Parathyroid adenoma (tissue), 2 donors: ENCODE measurements at regions not wholly inside any gene's neighbourhood (a gene's known extent, or its start where the extent isn't known, plus 50 kb on each side); places are given as distances from the start of the nearest gene placed in this dataset.
A peak's percentile ranks its signal among the peaks of the same experiment; 100 is the strongest.

ENCODE experiments used
- H2AFZ ChIP-seq: fragments of 300-600 bp; sonication (generic); one replicate; pipeline ENCODE4 v1.7.0; 2017; ENCODE audit warnings: antibody characterized with exemption, mild to moderate bottlenecking
- H3K27ac ChIP-seq: fragments of 300-600 bp; sonication (generic); one replicate; pipeline ENCODE4 v1.7.0; 2017
- H3K27me3 ChIP-seq: fragments of 300-600 bp; sonication (generic); one replicate; pipeline ENCODE4 v1.7.0; 2017; ENCODE audit warnings: low read length; ENCODE audit not compliant: control insufficient read depth, insufficient read depth
- H3K36me3 ChIP-seq: fragments of 300-600 bp; sonication (generic); one replicate; pipeline ENCODE4 v1.7.0; 2017; ENCODE audit warnings: low read length; ENCODE audit not compliant: control insufficient read depth, insufficient read depth
- H3K4me1 ChIP-seq: fragments of 300-600 bp; sonication (generic); one replicate; pipeline ENCODE4 v1.7.0; 2017; ENCODE audit warnings: control low read depth
- H3K4me2 ChIP-seq: fragments of 300-600 bp; sonication (generic); one replicate; pipeline ENCODE4 v1.7.0; 2017; ENCODE audit warnings: low read length
- H3K4me3 ChIP-seq: fragments of 300-600 bp; sonication (generic); one replicate; pipeline ENCODE4 v1.7.0; 2017; ENCODE audit warnings: low read depth, low read length
- H3K79me2 ChIP-seq: fragments of 300-600 bp; sonication (generic); one replicate; pipeline ENCODE4 v1.7.0; 2017; ENCODE audit warnings: control low read depth
- H3K9ac ChIP-seq: fragments of 300-600 bp; sonication (generic); one replicate; pipeline ENCODE4 v1.7.0; 2017; ENCODE audit warnings: mild to moderate bottlenecking
- H3K9me3 ChIP-seq: fragments of 300-600 bp; sonication (generic); one replicate; pipeline ENCODE4 v1.7.0; 2017; ENCODE audit warnings: low read length; ENCODE audit not compliant: control insufficient read depth
- TF ChIP-seq, protein P1 (sequence below): fragments of 300-600 bp; sonication (generic); IDR thresholded peaks from one replicate; pipeline ENCODE4 v1.7.0; 2017; ENCODE audit warnings: antibody characterized with exemption, mild to moderate bottlenecking
- donor health status: primary hyperparathyroidism.

DNA sequence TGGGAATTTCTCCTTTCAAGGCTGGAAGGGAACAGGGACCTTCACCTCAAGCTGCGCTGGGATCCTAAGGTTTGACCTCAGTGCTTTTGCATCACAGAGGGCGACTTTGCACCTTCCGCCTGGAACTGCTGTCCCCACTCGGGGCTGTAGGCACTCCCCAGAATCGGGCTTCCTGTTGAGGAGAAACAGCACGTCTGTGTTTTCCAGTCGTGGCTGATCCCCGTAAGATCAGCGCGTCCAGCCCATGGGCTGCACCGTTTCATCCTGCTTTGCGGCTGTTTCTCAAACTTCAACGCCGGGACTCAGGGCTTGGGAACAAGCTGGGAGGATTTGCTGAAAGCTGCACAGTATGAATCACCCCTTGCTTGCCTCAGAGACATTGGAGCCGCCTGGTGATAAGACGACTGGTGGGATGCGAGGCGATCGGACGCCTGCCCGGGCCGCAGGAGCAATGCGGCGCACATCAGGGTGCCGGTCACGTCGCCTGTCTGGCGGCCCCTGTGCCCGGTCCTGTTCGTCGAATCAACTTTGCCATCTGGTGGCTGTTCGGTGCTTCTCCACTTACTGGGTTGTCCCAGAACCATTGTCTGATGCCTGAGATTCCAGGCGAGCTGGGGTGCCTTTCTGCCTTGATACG is 53.6 kb upstream of the FRMD1 start:
- no peaks in the 10 kb centered on the region for H3K36me3 ChIP-seq
- TF ChIP-seq, protein P1, sequence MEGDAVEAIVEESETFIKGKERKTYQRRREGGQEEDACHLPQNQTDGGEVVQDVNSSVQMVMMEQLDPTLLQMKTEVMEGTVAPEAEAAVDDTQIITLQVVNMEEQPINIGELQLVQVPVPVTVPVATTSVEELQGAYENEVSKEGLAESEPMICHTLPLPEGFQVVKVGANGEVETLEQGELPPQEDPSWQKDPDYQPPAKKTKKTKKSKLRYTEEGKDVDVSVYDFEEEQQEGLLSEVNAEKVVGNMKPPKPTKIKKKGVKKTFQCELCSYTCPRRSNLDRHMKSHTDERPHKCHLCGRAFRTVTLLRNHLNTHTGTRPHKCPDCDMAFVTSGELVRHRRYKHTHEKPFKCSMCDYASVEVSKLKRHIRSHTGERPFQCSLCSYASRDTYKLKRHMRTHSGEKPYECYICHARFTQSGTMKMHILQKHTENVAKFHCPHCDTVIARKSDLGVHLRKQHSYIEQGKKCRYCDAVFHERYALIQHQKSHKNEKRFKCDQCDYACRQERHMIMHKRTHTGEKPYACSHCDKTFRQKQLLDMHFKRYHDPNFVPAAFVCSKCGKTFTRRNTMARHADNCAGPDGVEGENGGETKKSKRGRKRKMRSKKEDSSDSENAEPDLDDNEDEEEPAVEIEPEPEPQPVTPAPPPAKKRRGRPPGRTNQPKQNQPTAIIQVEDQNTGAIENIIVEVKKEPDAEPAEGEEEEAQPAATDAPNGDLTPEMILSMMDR: peak; percentile 35
- H3K4me1 ChIP-seq: no peaks in the 10 kb centered on the region
- no peaks in the 10 kb centered on the region for H3K27me3 ChIP-seq
- H3K27ac ChIP-seq: no peak overlapping the region
- H3K4me3 ChIP-seq: no peak overlapping the region
- no peaks in the 10 kb centered on the region for H3K9me3 ChIP-seq
- H3K9ac ChIP-seq: no peak overlapping the region
- no peaks in the 10 kb centered on the region for H3K79me2 ChIP-seq
- no peak overlapping the region for H3K4me2 ChIP-seq
- H2AFZ ChIP-seq: peak overlapping the region; percentile 50

DNA sequence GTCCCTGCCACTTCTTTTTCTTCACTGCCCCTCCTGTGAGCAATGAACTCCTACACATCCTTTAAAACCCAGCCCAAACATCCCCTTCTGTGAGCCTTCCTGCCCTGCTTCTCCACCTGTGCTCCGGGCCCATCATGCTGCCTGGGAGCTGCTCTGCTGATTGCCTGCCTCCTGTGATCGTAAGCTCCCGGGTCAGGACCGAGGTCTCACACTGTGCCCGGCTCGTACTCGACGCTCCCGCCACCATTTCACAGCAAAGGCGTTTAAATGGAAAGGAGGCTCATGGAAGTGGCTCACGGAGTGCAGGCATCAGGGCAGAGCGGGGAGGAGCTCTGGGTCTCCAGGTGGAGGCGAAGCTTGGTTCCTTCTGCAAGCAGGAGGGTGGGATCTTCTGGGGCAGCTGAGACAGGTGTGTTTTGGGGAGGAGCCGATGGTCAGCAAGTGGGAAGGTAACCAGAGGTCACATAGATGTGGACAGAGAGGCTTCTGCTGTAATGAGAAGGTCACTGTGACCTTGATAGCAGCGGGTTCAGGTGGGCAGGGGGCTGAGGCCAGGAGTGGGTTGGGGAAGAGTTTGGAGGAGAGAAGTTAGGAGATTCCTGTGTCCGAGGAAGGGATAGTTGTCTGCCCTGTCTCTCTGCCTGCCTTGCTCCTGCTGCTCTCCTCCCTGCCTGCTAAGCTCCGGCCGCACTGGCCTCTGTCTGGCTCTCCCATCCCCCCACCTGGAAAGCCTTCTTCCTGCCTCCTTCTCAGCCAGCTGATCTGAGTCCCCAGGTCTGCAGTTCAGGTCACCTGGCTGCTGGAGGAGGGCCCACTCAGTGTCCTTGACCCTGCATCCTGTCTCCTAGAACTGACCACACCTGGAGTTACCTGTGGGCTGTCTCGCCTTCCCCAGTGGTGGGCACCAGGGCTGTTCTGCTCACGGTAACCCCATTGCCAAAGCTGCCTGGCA is 52.7 kb upstream of the FRMD1 start:
- Histone ChIP-seq H3K9me3 (no peaks in the 10 kb centered on the region), H3K79me2 (no peaks in the 10 kb centered on the region), H3K4me2 (no peak overlapping the region), H3K27me3 (no peaks in the 10 kb centered on the region), H3K4me3 (no peak overlapping the region), H3K4me1 (no peaks in the 10 kb centered on the region), H3K9ac (no peak overlapping the region), H3K36me3 (no peaks in the 10 kb centered on the region), H3K27ac (no peak overlapping the region), H2AFZ (peak overlapping the region; percentile 42)
- TF ChIP-seq, protein P1: no peak

DNA sequence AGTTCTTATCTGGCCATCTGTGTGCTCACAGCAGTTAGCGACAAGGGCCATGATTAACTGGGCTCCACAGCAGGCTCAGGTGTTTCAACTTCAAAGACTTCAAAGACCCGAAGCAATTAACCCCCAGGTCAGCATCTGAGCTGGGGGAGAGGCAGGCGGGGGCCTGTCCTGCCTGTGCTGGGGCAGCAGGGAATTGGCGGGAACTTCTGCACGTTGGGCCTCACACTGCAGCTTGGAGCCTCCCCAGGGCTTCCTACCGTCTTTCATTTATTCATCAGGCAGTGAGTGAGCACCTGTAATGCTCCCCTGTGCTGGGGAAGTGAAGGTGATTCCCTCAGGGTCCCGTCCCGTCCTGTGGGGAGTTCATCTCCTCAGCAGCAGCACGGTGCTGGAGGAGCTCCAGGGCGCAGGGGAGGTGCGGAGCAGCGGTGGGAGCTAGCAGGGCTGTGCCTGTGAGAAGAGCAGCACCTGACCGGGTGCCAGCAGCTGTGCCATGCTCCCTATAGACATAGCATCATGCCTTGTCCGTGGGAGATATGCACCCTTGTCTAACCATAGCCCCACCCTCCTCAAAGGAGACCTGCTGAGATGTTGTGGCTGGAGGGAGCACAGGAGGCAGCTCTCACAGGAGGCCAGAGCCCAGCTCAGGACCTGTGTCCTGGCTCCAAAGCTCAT is 51.8 kb upstream of the FRMD1 start:
- no peaks in the 10 kb centered on the region for H3K36me3 ChIP-seq
- H3K4me3 ChIP-seq: no peak overlapping the region
- H3K4me1 ChIP-seq: no peaks in the 10 kb centered on the region
- no peak overlapping the region for H3K27ac ChIP-seq
- no peaks in the 10 kb centered on the region for H3K79me2 ChIP-seq
- no peaks in the 10 kb centered on the region for H3K27me3 ChIP-seq
- H2AFZ ChIP-seq: no peak overlapping the region
- no peaks in the 10 kb centered on the region for H3K9me3 ChIP-seq
- TF ChIP-seq, protein P1: no peak
- H3K9ac ChIP-seq: no peak overlapping the region
- H3K4me2 ChIP-seq: no peak overlapping the region

DNA sequence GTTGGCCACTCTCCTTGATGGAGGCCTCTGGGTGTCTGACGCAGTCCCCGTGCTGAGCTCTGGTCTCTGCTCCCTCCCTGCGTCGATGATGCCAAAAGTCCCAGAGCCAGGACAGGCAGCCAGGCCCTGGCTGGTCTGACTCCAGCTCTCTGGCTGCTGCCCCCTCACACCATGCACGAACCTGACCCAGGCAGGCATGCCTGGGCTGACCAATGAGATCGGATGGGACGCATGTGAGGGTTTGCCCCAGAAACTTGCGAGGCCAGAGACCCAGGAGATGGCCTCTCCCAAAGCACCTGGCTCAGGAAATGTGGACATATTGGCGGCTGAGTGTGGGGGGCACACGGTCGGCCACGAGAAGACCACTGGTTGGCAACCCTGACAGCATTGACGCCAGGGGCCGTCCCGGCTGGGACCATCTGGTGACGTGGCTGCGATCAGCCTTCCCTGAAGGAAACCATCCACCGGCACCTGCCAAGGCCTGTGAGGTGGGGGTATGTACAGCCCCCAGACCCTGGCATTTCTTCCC is 51.2 kb upstream of the FRMD1 start:
- Histone ChIP-seq H2AFZ (no peak overlapping the region), H3K79me2 (no peaks in the 10 kb centered on the region), H3K9me3 (no peaks in the 10 kb centered on the region), H3K36me3 (no peaks in the 10 kb centered on the region), H3K27ac (no peak overlapping the region), H3K27me3 (no peaks in the 10 kb centered on the region), H3K9ac (no peak overlapping the region), H3K4me3 (no peak overlapping the region), H3K4me1 (no peaks in the 10 kb centered on the region), H3K4me2 (no peak overlapping the region)
- TF ChIP-seq, protein P1: no peak
